ENCODE measurements at regions not wholly inside any gene's neighbourhood (a gene's known extent, or its start where the extent isn't known, plus 50 kb on each side); places are given as distances from the start of the nearest gene placed in this dataset.

GRCh38 chr13:39970177-39970846 lies 314.9 kb downstream of the COG6 start:
- TF ChIP-seq POLR2A (IDR thresholded peaks at IDR 0.05; ENCODE audit: low read length) (no peak), GATA1 (IDR thresholded peaks at IDR 0.05; ENCODE audit: low read depth, low read length) (no peak)

Measured in erythroblast (primary cell).